WTC11 (cell line): ENCODE measurements at regions not wholly inside any gene's neighbourhood (a gene's known extent, or its start where the extent isn't known, plus 50 kb on each side); places are given as distances from the start of the nearest gene placed in this dataset.

Experiments
- CBFB ChIP-seq: sonication (generic); formaldehyde crosslinking; IDR thresholded peaks from 2 replicates; pipeline ENCODE4 v1.8.1; 2022; ENCODE audit warnings: mild to moderate bottlenecking, low read depth, missing genetic modification reagents
- NR2C2 ChIP-seq: sonication (generic); formaldehyde crosslinking; IDR thresholded peaks from 2 replicates; pipeline ENCODE4 v1.8.0; 2022; ENCODE audit warnings: mild to moderate bottlenecking, missing genetic modification reagents
- SP1 ChIP-seq: sonication (generic); formaldehyde crosslinking; conservative IDR thresholded peaks from 2 replicates; pipeline ENCODE4 v1.8.1; 2022; ENCODE audit warnings: missing genetic modification reagents

GRCh38 chr2:104539649-104540048, 314.3 kb upstream of the POU3F3 start:
- TF ChIP-seq SP1 (no peak), NR2C2 (CRISPR knock-in tag) (no peak), CBFB (CRISPR knock-in tag) (no peak)
